COLO668 (cell line): ENCODE measurements at regions not wholly inside any gene's neighbourhood (a gene's known extent, or its start where the extent isn't known, plus 50 kb on each side); places are given as distances from the start of the nearest gene placed in this dataset.

Experiments used
- DNase-seq: peaks from one replicate; lab custom pipeline; 2025; ENCODE audit not compliant: unreplicated experiment; lab: John Stamatoyannopoulos, UW

- no peak for DNase-seq
Measured at GRCh38 chr14:26925876-26926584, 328.2 kb upstream of the NOVA1 start.

DNA sequence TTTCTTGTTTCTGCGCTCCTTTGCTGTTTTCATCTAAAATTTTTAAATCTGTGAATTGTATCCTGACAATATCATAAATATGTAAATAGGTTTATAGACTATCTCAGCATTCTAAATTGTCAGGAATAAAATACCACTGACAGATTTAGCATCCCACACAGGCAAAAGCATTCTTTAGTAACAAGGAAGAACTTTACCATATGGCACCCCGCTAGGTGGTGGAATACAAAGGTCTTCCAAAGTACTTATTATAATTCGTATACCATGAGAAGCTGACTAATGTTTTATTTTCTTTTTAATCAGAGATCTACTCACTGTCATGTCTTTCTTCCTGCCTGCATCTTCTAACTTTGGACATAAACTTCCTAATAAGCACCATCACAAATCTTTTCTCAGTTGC is 328.8 kb upstream of the NOVA1 start:
- DNase-seq: no peak

GRCh38 chr14:26928019-26928418 is 330.2 kb upstream of the NOVA1 start:
- DNase-seq: no peak

DNA sequence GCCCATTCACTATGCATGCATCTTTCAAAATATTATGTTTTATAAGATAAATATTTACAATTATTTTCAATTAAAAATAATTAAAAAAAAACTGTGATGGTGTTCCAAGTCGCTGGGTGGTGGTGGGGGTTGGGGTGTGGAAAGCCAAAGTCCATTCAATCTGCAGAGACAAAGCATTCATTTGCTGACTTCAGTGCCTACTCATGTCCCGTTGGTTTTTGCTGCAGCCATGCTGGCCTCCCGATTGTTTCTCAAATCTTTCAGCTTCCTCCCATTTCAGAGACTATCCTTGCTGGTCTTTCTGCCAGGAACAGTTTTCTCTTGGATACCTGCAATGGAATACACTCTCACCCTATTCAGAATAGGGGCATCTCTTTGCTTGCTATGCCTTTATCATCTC is 331.5 kb upstream of the NOVA1 start:
- DNase-seq: no peak

- no peak for DNase-seq
Measured at GRCh38 chr14:26930576-26930975, 332.7 kb upstream of the NOVA1 start.

DNA sequence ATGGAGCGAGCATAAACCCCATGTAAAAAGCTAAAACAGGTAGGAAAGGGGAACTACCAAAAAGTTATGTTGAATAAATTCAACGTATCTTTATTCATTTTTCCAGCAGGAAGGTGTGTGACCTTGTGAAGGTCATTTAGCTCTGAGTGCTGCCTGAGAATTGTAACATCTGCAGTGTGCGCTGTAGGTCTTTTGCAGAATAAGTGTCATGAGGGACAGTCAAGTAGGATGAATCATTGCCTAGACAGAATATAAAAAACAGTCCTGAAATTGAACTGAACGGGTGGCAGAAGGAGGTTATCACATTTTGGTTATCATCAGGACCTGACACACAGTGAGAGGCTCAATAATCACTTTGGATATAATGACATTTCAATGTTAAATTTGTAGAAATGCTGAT is 334.8 kb upstream of the NOVA1 start:
- DNase-seq: no peak

GRCh38 chr14:26933431-26933830 is 335.6 kb upstream of the NOVA1 start:
- DNase-seq: no peak

DNA sequence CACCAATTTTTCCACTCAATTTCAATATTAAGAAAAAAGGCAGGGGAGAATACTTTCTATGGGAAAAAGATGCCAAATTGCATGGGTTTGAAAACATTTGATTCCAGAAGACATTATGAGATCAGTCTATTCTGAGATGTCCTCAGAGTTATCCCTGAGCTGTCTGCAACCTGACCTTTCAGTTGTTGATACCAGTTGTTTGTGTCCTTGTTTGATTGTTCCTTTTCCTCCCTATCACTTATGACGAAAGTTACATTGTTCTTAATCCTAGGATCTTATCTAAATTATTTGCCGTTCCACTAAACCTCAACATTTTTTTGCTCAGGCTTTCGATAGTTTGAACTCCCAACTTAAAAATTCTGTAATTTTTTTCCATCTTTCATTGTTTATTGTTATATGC is 336.3 kb upstream of the NOVA1 start:
- DNase-seq: no peak

GRCh38 chr14:26935733-26936132 is 337.9 kb upstream of the NOVA1 start:
- DNase-seq: no peak

GRCh38 chr14:26938054-26938453 is 340.2 kb upstream of the NOVA1 start:
- no peak for DNase-seq

DNA sequence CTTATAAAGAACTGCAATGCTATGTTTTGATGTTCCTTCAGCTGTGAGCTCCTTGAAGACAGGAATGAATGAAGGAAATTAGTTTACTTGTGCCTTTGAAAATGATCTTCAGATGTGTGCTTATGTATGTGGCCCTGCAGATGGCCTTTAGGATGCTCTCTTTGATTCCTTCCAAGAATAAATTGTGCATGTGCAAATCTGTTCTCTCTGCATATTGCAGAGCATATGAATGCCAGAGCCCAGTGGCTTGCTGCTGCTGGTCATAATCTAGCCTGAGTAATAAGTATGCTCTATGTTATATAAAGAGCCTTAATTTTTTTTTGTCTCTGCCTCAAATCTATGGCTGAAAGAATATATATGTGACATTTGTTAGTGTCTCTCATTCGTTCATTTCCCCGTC is 341.9 kb upstream of the NOVA1 start:
- no peak for DNase-seq

GRCh38 chr14:26941521-26941920 is 343.7 kb upstream of the NOVA1 start:
- no peak for DNase-seq

GRCh38 chr14:26947265-26947664 is 349.4 kb upstream of the NOVA1 start:
- no peak for DNase-seq

GRCh38 chr14:26959437-26959836 is 361.6 kb upstream of the NOVA1 start:
- no peak for DNase-seq

DNA sequence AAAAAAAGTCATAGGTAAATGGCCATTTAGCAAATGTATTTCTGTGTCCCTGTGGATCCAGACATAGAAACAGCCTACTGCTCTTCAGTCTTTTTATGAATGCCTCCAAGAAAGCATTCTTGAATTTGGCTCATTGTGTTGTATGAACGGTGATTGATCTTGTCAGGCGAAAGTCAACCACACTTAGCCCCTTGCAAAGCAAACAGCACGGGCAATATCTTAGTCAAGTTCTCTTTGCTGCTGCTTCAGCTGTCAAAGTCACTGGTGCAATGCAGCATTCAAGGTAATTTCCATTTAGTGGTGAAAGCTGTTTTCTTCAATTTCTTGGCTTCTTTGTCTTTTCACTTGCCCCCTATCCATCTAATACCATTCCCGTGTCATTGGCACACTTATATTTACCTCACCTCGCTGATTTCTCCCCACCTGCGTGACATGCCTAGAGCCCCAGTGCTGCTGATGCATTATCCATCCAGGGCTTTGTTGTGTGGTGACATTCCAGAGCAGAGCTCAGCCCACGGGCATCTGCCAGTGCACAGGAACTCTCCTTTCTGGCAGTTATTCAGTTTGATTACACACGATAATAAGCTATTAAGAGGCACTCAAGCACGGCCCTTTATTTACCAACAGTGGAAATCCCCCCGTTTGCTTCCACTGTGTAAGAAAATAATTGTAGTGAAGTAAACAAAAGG is 362.3 kb upstream of the NOVA1 start:
- DNase-seq: no peak

DNA sequence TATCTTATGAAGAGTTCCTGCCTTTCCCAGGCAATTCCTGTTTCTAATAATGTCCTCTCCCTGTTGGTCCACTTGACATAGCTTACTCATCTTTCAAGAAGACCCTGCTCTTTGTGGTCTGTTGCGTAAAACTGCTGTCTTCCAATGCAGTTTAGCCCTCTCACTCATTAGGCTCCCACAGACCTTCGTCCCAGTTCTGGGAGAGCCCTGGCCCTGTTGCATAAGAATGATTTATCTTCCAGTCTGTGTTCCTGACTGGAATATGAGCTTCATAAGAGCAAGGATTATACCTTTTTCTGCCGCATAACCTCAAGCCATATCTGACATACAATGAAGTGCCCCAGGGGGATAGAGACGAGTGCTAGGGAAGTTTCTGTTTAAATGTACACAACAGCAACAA is 365.9 kb upstream of the NOVA1 start:
- no peak for DNase-seq

- DNase-seq: no peak
Measured at GRCh38 chr14:26965490-26965889, 367.7 kb upstream of the NOVA1 start.

DNA sequence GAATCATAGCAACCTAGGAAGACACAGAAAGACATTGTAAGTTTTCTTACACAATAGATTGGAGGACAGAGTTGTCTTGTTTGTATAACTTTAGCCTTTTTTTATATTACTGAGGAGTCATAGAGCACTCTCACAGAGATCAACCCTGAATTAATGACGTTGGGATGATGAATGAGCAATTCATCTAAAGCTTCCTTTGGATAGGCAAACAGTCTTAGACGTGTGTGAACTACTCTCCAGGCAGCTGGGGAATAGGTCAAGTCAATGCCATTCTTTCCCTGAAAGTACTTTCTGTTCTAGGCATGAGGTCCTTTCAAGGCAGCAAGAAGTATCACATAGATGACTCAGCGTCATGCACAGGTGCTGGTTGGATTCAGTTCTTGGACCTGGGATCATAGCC is 369.1 kb upstream of the NOVA1 start:
- no peak for DNase-seq

GRCh38 chr14:26974965-26975364 is 377.1 kb upstream of the NOVA1 start:
- DNase-seq: no peak

DNA sequence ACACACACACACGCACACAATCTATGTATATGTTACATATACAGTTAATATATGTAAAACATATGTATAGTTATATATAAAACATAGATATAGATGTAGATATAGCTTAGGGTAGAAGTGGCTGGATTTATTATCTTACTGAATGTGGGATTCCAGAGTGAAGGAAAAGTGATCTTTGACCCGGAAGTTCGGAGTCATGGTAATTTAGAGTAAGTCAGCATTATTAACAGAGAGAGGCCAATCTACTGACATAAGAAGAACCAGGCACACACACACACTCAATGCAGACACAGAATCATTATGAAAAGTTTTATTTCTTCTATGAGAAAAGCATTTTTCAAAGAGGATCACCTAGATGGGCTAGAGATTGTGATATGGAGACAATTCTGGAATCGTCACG is 384.2 kb upstream of the NOVA1 start:
- no peak for DNase-seq

DNA sequence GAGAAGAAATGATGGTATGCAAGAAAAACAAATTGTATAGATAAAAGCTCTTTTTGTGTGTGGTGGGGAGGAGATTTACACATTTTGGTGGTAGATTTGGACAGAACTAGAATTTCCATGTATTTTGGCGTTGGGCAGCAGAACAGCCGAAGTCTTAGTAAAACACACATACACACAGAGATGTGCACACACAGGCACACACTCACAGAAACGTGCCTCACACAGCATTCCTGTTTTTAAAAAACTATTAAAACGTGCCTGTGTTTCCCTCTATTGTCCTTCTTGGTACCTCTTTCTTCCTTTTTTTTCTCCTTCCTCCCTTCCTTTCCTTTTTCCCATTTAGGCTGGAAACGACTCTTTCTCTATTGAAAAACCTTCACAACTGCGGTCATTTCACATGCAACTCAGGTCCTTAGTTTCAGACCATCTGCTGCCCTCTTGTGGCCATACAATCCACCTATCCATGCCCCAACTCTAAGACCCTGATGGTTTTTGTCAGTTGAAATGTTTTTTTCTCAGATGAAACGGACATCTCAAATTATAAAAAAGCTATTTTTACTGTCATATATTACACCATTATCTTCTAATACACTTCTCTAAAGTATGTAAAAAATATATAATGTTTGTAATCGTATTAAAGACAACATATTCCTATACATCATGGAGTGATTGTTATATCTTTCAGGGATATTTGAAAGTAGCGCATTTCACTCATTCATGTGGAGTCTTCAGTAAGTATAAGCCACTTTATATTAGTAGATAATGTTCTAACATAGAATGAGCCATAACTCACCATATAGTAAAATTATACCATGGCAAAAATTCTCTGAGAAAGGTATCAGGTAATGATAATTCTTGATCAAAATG is 386.7 kb upstream of the NOVA1 start:
- peak; percentile 54 for DNase-seq
